ENCODE measurements at regions not wholly inside any gene's neighbourhood (a gene's known extent, or its start where the extent isn't known, plus 50 kb on each side); places are given as distances from the start of the nearest gene placed in this dataset. TPM values are rescaled to one million over a fixed set of nuclear protein-coding genes. Genes with fewer than 3 reads are reported as not detected.

DNA sequence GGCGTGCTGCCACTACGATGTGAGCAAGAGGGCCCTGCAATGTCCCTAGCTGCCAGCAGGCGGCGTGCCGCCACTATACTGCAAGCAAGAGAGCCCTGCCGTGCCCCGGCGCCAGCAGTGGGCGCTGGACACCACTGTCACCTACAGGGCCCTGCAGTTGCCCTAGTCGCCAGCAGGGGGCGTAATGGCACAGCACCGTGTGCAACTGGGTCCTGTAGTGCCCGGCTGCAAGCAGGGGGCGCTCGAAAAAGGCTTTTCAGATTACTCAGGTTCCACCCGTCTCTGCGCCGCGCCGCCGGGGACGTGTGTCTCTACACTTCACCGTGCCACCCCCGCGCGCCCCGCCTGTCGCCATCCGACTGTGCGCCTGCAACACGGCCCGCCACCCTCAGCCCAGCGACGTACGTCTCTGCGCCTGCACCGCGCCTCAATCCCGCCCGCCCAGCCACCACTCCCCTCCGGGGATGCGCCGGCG, 1356.9 kb downstream of the TMEM121 start:
- Mint-ChIP-seq H3K4me1 (peaks cover 3% of the 10 kb centered on the region), H3K9me3 (ENCODE audit: insufficient read depth) (no peaks in the 10 kb centered on the region), H3K27ac (no peak overlapping the region), H3K4me3 (no peak overlapping the region), H3K27me3 (peaks cover 17% of the 10 kb centered on the region)
- no peaks in the 10 kb centered on the region for H3K27me3 ChIP-seq (replicated peaks in 1 of 4; ENCODE audit: control extremely low read depth in 1 of 4, control insufficient read depth in 3 of 4, insufficient read depth in 4 of 4, low read length in 3 of 4)
- peaks cover 0 to 10% (median 0%) of the 10 kb centered on the region in 3 donors for H3K9me3 ChIP-seq (ENCODE audit: control extremely low read depth in 1 of 3, control insufficient read depth in 2 of 3, insufficient read depth in 1 of 3, low read length in 2 of 3)
- H3K4me2 ChIP-seq (replicated peaks; ENCODE audit: low read depth, low read length, poor library complexity, severe bottlenecking): no peak overlapping the region
- H4K20me1 ChIP-seq (ENCODE audit: control insufficient read depth, insufficient read depth, low read length, poor library complexity, severe bottlenecking): no peaks in the 10 kb centered on the region
- DNase-seq (peak; percentile 61), ATAC-seq (ENCODE audit: low read depth) (no peak)
- intact Hi-C loops (cut with micrococcal nuclease): no loop called here
- H3K27ac ChIP-seq (ENCODE audit: low read length in 2 of 2): no peak overlapping the region
- H3K9ac ChIP-seq (ENCODE audit: low read length): no peak overlapping the region
- H3K36me3 ChIP-seq (replicated peaks in 1 of 2; ENCODE audit: control extremely low read depth in 1 of 2, control insufficient read depth in 1 of 2, extremely low read depth in 1 of 2, insufficient read depth in 2 of 2, low read length in 1 of 2): no peaks in the 10 kb centered on the region
- no peak overlapping the region for H2AFZ ChIP-seq (ENCODE audit: insufficient read depth, low read depth, low read length, poor library complexity, severe bottlenecking)
- no peak overlapping the region for H3K4me3 ChIP-seq (ENCODE audit: control extremely low read depth in 1 of 5, extremely low read depth in 1 of 5, insufficient read depth in 1 of 5, low read depth in 2 of 5, low read length in 4 of 5)
- H3K79me2 ChIP-seq (ENCODE audit: control insufficient read depth, insufficient read depth, low read length): no peaks in the 10 kb centered on the region
- no peak for TF ChIP-seq EZH2 (IDR thresholded peaks at IDR 0.05; ENCODE audit: borderline replicate concordance, insufficient read depth, low read depth, low read length, poor library complexity, severe bottlenecking)
- TF ChIP-seq, protein P1, sequence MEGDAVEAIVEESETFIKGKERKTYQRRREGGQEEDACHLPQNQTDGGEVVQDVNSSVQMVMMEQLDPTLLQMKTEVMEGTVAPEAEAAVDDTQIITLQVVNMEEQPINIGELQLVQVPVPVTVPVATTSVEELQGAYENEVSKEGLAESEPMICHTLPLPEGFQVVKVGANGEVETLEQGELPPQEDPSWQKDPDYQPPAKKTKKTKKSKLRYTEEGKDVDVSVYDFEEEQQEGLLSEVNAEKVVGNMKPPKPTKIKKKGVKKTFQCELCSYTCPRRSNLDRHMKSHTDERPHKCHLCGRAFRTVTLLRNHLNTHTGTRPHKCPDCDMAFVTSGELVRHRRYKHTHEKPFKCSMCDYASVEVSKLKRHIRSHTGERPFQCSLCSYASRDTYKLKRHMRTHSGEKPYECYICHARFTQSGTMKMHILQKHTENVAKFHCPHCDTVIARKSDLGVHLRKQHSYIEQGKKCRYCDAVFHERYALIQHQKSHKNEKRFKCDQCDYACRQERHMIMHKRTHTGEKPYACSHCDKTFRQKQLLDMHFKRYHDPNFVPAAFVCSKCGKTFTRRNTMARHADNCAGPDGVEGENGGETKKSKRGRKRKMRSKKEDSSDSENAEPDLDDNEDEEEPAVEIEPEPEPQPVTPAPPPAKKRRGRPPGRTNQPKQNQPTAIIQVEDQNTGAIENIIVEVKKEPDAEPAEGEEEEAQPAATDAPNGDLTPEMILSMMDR (IDR thresholded peaks at IDR 0.05): peak; percentile 67
- no peaks in the 10 kb centered on the region for H3K4me1 ChIP-seq (ENCODE audit: control insufficient read depth in 2 of 2, insufficient read depth in 2 of 2, low read length in 2 of 2)
- ChIA-PET POLR2A (no interaction called here), CTCF (no interaction called here)
- WGBS (ENCODE audit: insufficient coverage): 76% methylated on average over 33 of the region's 44 CpGs

Small RNAs in the stretch of these regions (small RNA-seq; reads per million reads assigned to genes)
- not detected for gene AC244452.1 (ENCODE audit: insufficient read length, low read depth, low replicate concordance)
- not detected for gene IGHD1-1 (ENCODE audit: insufficient read length, low read depth, low replicate concordance)
- not detected for gene IGHD1-14 (ENCODE audit: insufficient read length, low read depth, low replicate concordance)
- gene IGHD1-20 (ENCODE audit: insufficient read length, low read depth, low replicate concordance): not detected
- gene IGHD1-26 (ENCODE audit: insufficient read length, low read depth, low replicate concordance): not detected
- not detected for gene IGHD1-7 (ENCODE audit: insufficient read length, low read depth, low replicate concordance)
- gene IGHD2-15 (ENCODE audit: insufficient read length, low read depth, low replicate concordance): not detected
- not detected for gene IGHD2-2 (ENCODE audit: insufficient read length, low read depth, low replicate concordance)
- not detected for gene IGHD2-21 (ENCODE audit: insufficient read length, low read depth, low replicate concordance)
- gene IGHD2-8 (ENCODE audit: insufficient read length, low read depth, low replicate concordance): not detected
- not detected for gene IGHD3-10 (ENCODE audit: insufficient read length, low read depth, low replicate concordance)
- not detected for gene IGHD3-16 (ENCODE audit: insufficient read length, low read depth, low replicate concordance)
- not detected for gene IGHD3-22 (ENCODE audit: insufficient read length, low read depth, low replicate concordance)
- gene IGHD3-3 (ENCODE audit: insufficient read length, low read depth, low replicate concordance): not detected
- not detected for gene IGHD3-9 (ENCODE audit: insufficient read length, low read depth, low replicate concordance)
- gene IGHD4-11 (ENCODE audit: insufficient read length, low read depth, low replicate concordance): not detected
- gene IGHD4-17 (ENCODE audit: insufficient read length, low read depth, low replicate concordance): not detected
- gene IGHD4-23 (ENCODE audit: insufficient read length, low read depth, low replicate concordance): not detected
- gene IGHD4-4 (ENCODE audit: insufficient read length, low read depth, low replicate concordance): not detected
- gene IGHD5-12 (ENCODE audit: insufficient read length, low read depth, low replicate concordance): not detected
- gene IGHD5-18 (ENCODE audit: insufficient read length, low read depth, low replicate concordance): not detected
- gene IGHD5-24 (ENCODE audit: insufficient read length, low read depth, low replicate concordance): not detected
- gene IGHD5-5 (ENCODE audit: insufficient read length, low read depth, low replicate concordance): not detected
- not detected for gene IGHD6-13 (ENCODE audit: insufficient read length, low read depth, low replicate concordance)
- not detected for gene IGHD6-19 (ENCODE audit: insufficient read length, low read depth, low replicate concordance)
- not detected for gene IGHD6-25 (ENCODE audit: insufficient read length, low read depth, low replicate concordance)
- not detected for gene IGHD6-6 (ENCODE audit: insufficient read length, low read depth, low replicate concordance)
- gene IGHD7-27 (ENCODE audit: insufficient read length, low read depth, low replicate concordance): not detected
- not detected for gene IGHJ1 (ENCODE audit: insufficient read length, low read depth, low replicate concordance)
- gene IGHJ1P (ENCODE audit: insufficient read length, low read depth, low replicate concordance): not detected
- not detected for gene IGHJ2 (ENCODE audit: insufficient read length, low read depth, low replicate concordance)
- gene IGHJ2P (ENCODE audit: insufficient read length, low read depth, low replicate concordance): not detected
- gene IGHJ3 (ENCODE audit: insufficient read length, low read depth, low replicate concordance): 0.76 reads per million
- not detected for gene IGHJ3P (ENCODE audit: insufficient read length, low read depth, low replicate concordance)
- gene IGHJ4 (ENCODE audit: insufficient read length, low read depth, low replicate concordance): not detected
- not detected for gene IGHJ5 (ENCODE audit: insufficient read length, low read depth, low replicate concordance)
- gene IGHJ6 (ENCODE audit: insufficient read length, low read depth, low replicate concordance): not detected
- gene IGHV1-12 (ENCODE audit: insufficient read length, low read depth, low replicate concordance): not detected
- not detected for gene IGHV1-14 (ENCODE audit: insufficient read length, low read depth, low replicate concordance)
- gene IGHV3-19 (ENCODE audit: insufficient read length, low read depth, low replicate concordance): not detected
- gene IGHV3-57 (ENCODE audit: insufficient read length, low read depth, low replicate concordance): not detected
- gene IGHV3-76 (ENCODE audit: insufficient read length, low read depth, low replicate concordance): not detected
- gene IGHV5-78 (ENCODE audit: insufficient read length, low read depth, low replicate concordance): not detected
- not detected for gene IGHV7-40 (ENCODE audit: insufficient read length, low read depth, low replicate concordance)
- not detected for gene IGHVII-1-1 (ENCODE audit: insufficient read length, low read depth, low replicate concordance)
- gene IGHVII-15-1 (ENCODE audit: insufficient read length, low read depth, low replicate concordance): not detected
- gene IGHVII-22-1 (ENCODE audit: insufficient read length, low read depth, low replicate concordance): not detected
- not detected for gene IGHVII-28-1 (ENCODE audit: insufficient read length, low read depth, low replicate concordance)
- gene IGHVII-33-1 (ENCODE audit: insufficient read length, low read depth, low replicate concordance): not detected
- gene IGHVII-40-1 (ENCODE audit: insufficient read length, low read depth, low replicate concordance): not detected
- not detected for gene IGHVII-44-2 (ENCODE audit: insufficient read length, low read depth, low replicate concordance)
- not detected for gene IGHVII-46-1 (ENCODE audit: insufficient read length, low read depth, low replicate concordance)
- gene IGHVII-49-1 (ENCODE audit: insufficient read length, low read depth, low replicate concordance): not detected
- not detected for gene IGHVII-51-2 (ENCODE audit: insufficient read length, low read depth, low replicate concordance)
- not detected for gene IGHVII-53-1 (ENCODE audit: insufficient read length, low read depth, low replicate concordance)
- gene IGHVII-60-1 (ENCODE audit: insufficient read length, low read depth, low replicate concordance): not detected
- gene IGHVII-62-1 (ENCODE audit: insufficient read length, low read depth, low replicate concordance): not detected
- gene IGHVII-67-1 (ENCODE audit: insufficient read length, low read depth, low replicate concordance): not detected
- gene IGHVII-74-1 (ENCODE audit: insufficient read length, low read depth, low replicate concordance): not detected
- not detected for gene IGHVII-78-1 (ENCODE audit: insufficient read length, low read depth, low replicate concordance)
- not detected for gene IGHVIII-11-1 (ENCODE audit: insufficient read length, low read depth, low replicate concordance)
- gene IGHVIII-13-1 (ENCODE audit: insufficient read length, low read depth, low replicate concordance): not detected
- not detected for gene IGHVIII-2-1 (ENCODE audit: insufficient read length, low read depth, low replicate concordance)
- gene IGHVIII-22-2 (ENCODE audit: insufficient read length, low read depth, low replicate concordance): not detected
- not detected for gene IGHVIII-25-1 (ENCODE audit: insufficient read length, low read depth, low replicate concordance)
- gene IGHVIII-26-1 (ENCODE audit: insufficient read length, low read depth, low replicate concordance): not detected
- not detected for gene IGHVIII-38-1 (ENCODE audit: insufficient read length, low read depth, low replicate concordance)
- gene IGHVIII-5-1 (ENCODE audit: insufficient read length, low read depth, low replicate concordance): not detected
- gene IGHVIII-5-2 (ENCODE audit: insufficient read length, low read depth, low replicate concordance): not detected
- not detected for gene IGHVIII-67-2 (ENCODE audit: insufficient read length, low read depth, low replicate concordance)
- not detected for gene IGHVIII-67-3 (ENCODE audit: insufficient read length, low read depth, low replicate concordance)
- gene IGHVIII-67-4 (ENCODE audit: insufficient read length, low read depth, low replicate concordance): not detected
- gene IGHVIII-76-1 (ENCODE audit: insufficient read length, low read depth, low replicate concordance): not detected
- not detected for gene IGHVIII-82 (ENCODE audit: insufficient read length, low read depth, low replicate concordance)
- not detected for gene MIR4507 (ENCODE audit: insufficient read length, low read depth, low replicate concordance)
- not detected for gene MIR4537 (ENCODE audit: insufficient read length, low read depth, low replicate concordance)
- not detected for gene MIR4538 (ENCODE audit: insufficient read length, low read depth, low replicate concordance)
- gene MIR4539 (ENCODE audit: insufficient read length, low read depth, low replicate concordance): not detected
- not detected for gene MIR5195 (ENCODE audit: insufficient read length, low read depth, low replicate concordance)
- gene MIR8071-1 (ENCODE audit: insufficient read length, low read depth, low replicate concordance): not detected
- not detected for gene MIR8071-2 (ENCODE audit: insufficient read length, low read depth, low replicate concordance)
- gene RNA5SP389 (ENCODE audit: insufficient read length, low read depth, low replicate concordance): not detected
